ENCODE measurements at regions not wholly inside any gene's neighbourhood (a gene's known extent, or its start where the extent isn't known, plus 50 kb on each side); places are given as distances from the start of the nearest gene placed in this dataset.
"Not testable (repeated sequence)": the region's sequence is repeated elsewhere in the genome, so short reads cannot be mapped to it uniquely, and the experiment has no call there.

DNA sequence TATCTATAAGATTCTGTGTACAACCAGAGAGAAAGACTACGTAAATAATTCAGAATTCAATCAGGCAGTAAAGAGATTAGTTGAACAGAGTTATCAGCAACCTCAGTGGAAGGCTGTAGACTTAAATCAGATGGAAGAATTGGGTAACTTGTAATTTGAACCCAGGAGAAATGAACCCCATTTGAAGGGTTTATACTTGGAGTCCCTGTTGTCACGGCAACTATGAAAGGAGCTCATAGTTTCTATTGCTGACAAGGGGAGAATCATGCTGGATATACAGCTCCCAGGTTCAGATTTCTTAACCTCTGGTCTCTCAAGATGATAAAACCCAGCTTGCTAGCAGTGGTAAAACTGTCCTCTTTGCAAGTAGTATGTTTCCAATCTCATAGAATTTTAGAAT is 54.4 kb upstream of the BMP4 start:
- DNase-seq: no peak

DNA sequence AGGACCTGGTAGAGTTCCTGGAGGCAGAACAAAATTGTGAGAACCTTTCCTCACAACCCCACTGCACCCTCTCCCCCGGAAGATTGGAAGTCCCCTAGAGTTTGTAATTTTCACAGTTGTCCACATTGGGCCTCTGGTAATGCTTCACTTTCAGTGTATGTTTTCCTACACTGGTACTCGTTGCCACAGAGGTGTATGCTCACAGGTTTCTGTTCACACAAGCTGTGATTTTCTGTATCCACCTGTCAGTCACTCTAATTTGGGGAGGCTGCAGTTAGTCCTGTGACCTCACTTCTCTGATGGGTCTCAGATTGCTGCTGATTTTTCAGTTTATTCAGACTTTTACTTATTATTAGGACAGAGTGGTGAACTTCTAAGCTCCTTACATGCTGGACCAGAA is 66.4 kb upstream of the BMP4 start:
- DNase-seq: no peak

GRCh38 chr14:54025661-54026060 is 69.0 kb upstream of the BMP4 start:
- no peak for DNase-seq

DNA sequence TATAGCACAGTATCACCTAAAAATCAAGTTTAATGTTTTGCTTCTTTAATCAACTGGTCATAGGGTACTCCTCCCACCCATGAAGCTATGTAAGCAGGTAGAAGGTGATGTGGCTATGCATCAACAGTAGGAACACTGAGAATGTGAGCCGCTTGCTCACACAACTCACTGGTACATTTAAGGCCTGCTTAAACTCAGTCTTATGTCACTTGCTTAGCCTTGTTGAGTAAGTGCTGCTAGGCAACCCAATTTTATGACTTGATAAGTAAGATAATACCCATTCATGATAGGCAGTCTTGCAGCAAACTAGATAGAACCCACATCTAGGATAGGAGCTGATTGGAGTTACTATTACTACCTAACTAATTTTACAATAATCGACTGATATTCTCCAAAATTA is 70.0 kb upstream of the BMP4 start:
- DNase-seq: no peak

DNA sequence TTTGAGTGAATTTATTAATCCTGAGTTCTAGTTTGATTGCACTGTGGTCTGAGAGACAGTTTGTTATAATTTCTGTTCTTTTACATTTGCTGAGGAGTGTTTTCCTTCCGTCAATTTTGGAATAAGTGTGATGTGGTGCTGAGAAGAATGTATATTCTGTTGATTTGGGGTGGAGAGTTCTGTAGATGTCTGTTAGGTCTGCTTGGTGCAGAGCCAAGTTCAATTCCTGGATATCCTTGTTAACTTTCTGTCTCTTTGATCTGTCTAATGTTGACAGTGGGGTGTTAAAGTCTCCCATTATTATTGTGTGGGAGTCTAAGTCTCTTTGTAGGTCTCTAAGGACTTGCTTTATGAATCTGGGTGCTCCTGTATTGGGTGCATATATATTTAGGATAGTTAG is 74.4 kb upstream of the BMP4 start:
- not testable (repeated sequence) for DNase-seq

- DNase-seq: not testable (repeated sequence)
Measured at GRCh38 chr14:54033285-54033684, 76.7 kb upstream of the BMP4 start.

GRCh38 chr14:54038724-54039123 is 82.1 kb upstream of the BMP4 start:
- DNase-seq: no peak

- no peak for DNase-seq
Measured at GRCh38 chr14:54039311-54039710, 82.7 kb upstream of the BMP4 start.

DNA sequence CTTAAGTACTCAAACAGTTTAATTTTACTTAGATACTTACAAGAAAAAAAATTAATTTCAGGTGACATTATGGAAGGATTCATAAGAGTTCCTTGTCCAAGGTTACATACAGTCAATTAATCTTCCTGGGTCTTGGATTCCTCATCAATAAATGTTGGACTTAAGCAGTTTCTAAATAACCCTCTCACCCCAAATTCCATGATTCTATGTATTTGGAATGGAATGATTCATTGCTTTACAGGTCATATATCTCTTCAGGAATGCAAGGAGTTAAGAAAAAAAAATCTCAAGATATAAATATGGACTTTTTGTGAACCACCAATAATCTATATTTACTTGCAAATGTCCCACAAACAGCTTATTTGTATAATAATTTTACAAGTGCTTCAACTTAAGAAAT is 84.2 kb upstream of the BMP4 start:
- DNase-seq: no peak

GRCh38 chr14:54046250-54046649 is 89.6 kb upstream of the BMP4 start:
- no peak for DNase-seq

DNA sequence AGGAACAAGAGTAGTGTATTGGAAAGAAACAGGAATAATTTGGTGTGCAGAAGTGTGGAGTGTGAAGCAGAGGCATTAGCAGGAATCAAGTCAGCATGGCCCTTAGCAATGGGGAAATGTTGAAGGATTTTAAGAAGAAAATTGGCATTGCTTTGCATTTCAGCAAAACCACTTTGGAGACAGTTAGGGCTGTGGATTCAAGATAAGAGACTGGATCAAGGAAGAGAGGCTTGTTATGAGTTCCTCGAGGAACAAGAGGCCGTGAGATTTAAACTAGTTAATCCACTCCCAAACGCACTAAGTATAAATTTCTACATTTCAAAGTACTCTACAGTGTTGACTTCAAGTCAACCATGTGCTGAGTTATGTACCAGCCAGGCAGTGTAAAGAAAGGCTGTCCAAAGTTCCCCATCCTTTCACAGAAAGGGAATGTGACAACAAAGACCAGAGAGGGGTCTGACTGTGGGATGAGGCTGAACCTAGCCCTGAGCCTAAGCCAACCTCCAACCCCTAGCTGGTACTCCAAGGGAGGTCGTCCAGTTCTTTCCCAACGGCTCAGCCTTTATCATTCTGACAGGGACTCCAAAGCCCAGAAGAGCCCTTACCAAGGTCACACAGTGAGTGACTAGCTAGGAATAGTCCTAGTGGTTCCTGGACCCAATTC is 91.2 kb upstream of the BMP4 start:
- no peak for DNase-seq

DNA sequence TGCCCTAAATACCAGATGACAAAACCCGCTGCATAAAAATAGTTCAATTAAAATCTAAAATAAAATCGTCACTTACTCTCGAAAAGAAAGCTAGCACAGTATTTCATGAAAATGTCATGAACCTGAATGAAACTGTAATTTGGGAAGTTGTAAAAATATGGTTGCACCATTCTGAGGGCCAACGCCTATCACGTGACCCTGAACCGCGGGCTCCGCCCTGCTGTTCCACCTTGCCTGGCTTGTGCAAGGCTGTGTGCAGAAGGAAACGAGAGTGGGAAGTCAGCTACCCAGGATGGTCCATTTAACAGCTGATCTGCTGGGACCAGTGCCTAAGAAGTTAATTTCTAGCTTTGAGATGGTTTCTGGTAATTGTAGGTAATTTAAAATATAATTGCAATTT is 91.7 kb upstream of the BMP4 start:
- DNase-seq: no peak

GRCh38 chr14:54048736-54049135 is 92.1 kb upstream of the BMP4 start:
- DNase-seq: no peak

DNA sequence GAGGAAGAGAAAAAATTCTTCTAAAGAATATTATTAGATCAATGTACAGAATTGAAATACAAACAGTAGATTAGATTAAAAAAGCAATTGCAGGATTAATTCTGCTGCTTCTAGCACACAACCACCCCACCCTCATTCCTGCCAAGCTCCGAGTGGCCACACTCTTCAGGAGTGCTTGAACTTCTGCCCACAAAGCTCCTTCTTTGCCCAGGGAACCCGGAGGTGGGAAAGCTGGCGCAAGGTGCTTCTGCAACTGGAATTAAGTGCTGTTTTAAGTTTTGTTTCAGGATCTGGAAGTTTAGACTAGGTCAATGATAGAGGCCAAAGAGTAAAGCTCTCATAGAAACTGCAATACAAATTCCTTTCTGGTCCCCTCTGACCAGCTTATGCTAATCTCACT is 94.1 kb upstream of the BMP4 start:
- no peak for DNase-seq

- no peak for DNase-seq
Measured at GRCh38 chr14:54052696-54053385, 96.2 kb upstream of the BMP4 start.

GRCh38 chr14:54053386-54053745 is 96.7 kb upstream of the BMP4 start:
- DNase-seq: no peak

DNA sequence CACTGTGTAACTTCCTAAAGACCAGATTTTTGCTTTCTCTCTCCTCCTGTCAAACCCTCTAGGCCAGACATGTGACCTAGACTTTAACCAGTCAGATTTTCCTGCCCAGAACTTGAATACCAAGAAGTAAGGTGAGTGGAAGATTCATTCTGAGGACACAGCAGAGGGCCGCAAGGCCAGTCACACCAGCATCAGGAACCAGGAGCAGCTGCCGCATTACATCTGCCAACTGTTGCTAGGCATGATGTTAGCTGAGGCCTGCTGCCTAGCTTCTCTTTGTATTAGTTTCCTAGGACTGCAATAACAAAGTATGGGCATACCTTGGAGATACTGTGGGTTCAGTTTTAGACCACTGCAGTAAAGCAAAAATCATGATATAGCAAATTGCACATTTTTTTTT is 101.9 kb upstream of the BMP4 start:
- DNase-seq: no peak

DNA sequence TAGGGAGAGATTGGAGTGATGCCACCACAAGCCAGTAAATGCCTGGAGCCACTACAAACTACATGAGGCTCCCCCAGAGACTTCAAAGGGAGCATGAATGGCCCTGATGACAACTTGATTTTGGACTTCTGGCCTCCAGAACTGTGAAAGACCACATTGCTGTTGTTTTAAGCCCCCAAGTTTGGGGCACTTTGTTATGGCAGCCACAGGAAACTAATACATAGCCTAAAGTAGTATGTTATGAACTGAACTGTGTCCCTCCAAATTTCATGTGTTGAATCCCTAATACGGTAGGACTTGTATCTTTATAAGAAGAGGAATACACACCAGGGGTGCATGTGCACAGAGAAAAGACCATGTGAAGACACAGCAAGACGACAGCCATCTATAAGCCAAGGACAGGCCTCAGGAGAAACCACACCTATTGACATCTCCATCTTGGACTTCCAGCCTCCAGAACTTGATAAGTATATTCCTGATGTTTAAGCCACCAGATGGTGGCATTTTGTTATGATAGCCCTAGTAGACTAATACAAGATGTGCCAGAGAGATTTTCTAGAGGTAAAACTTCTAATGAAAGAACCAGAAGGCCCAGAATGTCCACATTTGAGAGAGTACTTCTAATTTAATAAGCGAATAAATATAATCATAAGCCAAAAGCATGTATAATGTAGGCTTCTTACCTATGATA is 127.1 kb upstream of the BMP4 start:
- no peak for DNase-seq

- no peak for DNase-seq
Measured at GRCh38 chr14:54085232-54085761, 128.7 kb upstream of the BMP4 start.

DNA sequence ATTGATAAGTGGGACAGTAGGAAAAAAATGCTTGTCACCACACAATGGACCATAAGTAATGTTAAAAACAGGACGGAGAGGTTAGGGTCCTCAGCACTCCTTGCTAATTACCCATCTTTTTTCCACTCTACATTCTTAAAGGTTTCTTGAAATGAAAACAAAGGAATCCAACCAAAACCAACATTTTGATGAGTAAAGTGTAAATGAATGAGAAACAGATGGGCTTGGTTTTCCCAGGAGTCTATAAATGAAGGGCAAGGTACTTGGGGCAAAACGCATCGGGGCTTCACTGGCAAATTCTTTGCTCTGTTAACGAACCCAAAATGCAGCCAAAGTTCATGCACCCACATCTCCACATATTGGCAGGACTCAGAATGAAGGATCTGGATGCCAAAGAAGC is 129.2 kb upstream of the BMP4 start:
- no peak for DNase-seq

GRCh38 chr14:54086767-54087166 is 130.1 kb upstream of the BMP4 start:
- DNase-seq: no peak

DNA sequence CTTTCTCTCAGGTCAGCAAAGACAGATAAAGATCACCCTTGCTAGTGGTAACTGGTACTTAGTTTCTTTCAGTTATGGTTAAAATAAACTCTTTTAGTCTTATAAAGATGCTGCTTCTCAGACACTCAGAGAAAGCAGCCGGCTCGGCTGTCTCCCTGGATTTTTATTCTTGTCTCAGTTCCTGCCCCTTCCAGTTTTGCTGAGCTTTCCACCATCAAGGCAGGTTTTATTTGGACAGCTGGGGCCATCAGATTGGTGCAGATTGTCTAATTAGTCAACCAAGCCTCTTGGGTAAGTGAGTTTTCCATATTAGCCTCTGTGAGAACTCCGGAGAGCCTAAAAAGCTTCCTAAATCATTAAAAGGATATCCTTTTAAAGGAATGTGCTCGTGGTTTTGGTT is 130.8 kb upstream of the BMP4 start:
- no peak for DNase-seq

DNA sequence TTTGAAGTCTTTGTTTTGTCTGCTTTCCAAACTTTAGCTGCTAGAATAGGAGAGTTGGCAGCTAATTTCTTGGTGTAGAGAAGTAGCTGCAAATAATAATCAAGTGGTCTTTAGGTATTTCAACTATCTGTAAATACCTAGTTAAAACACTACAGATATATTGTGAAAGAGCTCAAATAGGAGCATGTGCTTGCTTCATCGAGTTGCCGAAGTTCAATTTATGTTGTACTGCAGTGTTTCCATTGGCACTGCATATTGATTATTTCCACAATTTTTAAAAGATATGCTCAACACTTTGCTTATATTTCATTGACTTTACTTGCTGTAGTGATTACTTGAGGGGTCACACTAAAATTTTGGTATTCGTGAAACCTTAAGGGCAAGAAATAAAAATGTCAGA is 131.6 kb upstream of the BMP4 start:
- DNase-seq: no peak

DNA sequence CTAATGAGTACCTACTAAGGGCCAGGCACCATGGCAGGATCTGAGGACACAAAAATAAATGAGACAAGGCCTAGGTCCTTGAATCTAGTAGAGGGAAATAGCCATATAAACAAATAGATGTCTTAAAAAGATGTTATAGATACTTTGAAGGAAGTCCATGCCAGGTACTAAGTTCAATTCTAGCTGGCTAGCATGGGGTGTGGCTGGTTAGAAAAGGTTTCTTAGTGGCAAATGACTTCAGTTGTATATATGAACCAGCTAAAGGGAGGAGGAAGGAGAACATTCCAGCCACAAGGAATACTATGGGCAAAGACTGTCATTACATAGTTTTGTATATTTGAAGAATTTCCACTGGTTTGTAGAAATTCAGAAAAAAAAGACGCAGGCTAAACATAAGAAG is 133.6 kb upstream of the BMP4 start:
- DNase-seq: no peak

Data from CD4-positive, alpha-beta T cell treated with Interleukin-4 for 1 hour (primary cell).